Heart left ventricle (tissue), 13 donors: ENCODE measurements at regions not wholly inside any gene's neighbourhood (a gene's known extent, or its start where the extent isn't known, plus 50 kb on each side); places are given as distances from the start of the nearest gene placed in this dataset.

Source experiments
- POLR2A ChIP-seq, 2 donors: fragments of 450-650 bp; IDR thresholded peaks; one replicate each; pipeline ENCODE4 v1.6.1; 2017; ENCODE audit warnings: antibody characterized with exemption in 2 of 2, mild to moderate bottlenecking in 2 of 2, moderate library complexity in 2 of 2
- TF ChIP-seq, protein P1 (sequence below), 12 donors: fragments of 200-600 bp; sonication (generic) in 4 of 12; IDR thresholded peaks; one replicate each; pipeline versions ENCODE4 v1.5.0 to v1.8.0; 2018 to 2022; ENCODE audit warnings: antibody characterized with exemption in 12 of 12, mild to moderate bottlenecking in 5 of 12
- donor health status: ischemic (EF 13 %, LVEDD 7.1; RV severe dilation, severe dysfunction).
- donor health status: DM: no; HTN: yes; CAD: no.
- donor health status: DM: no; HTN: no; CAD: no.
- donor health status: ischemic (EF 25% LVEDD 6.9; RV normal size, moderate dysfunction).
- donor health status: ischemic (EF 25% LVEDD 5.7; RV mildly dilated, moderate dysfunction).
- donor health status: ischemic (EF 35%, LVEDD 5.7; RV mildly dilated, moderate dysfunction).
- donor health status: nonischemic (EF 11% LVEDD 7.7; RV severe dilation, severe dysfunction).
- donor health status: DM: yes; HTN: yes; CAD: no.
- donor health status: PGD.
- donor health status: ischemic (EF 29% LVEDD 5.4; RV normal size, mild dysfunction).
- donor health status: nonischemic (EF 23%, LVEDD 6.1; RV moderate dilation, normal function).

GRCh38 chr17:6303664-6304063 lies 131.3 kb downstream of the AIPL1 start:
- TF ChIP-seq, protein P1, sequence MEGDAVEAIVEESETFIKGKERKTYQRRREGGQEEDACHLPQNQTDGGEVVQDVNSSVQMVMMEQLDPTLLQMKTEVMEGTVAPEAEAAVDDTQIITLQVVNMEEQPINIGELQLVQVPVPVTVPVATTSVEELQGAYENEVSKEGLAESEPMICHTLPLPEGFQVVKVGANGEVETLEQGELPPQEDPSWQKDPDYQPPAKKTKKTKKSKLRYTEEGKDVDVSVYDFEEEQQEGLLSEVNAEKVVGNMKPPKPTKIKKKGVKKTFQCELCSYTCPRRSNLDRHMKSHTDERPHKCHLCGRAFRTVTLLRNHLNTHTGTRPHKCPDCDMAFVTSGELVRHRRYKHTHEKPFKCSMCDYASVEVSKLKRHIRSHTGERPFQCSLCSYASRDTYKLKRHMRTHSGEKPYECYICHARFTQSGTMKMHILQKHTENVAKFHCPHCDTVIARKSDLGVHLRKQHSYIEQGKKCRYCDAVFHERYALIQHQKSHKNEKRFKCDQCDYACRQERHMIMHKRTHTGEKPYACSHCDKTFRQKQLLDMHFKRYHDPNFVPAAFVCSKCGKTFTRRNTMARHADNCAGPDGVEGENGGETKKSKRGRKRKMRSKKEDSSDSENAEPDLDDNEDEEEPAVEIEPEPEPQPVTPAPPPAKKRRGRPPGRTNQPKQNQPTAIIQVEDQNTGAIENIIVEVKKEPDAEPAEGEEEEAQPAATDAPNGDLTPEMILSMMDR (IDR thresholded peaks at IDR 0.05), result no peak
- no peak for TF ChIP-seq POLR2A (IDR thresholded peaks at IDR 0.05)
